HG03469 (cell line): ENCODE measurements at regions not wholly inside any gene's neighbourhood (a gene's known extent, or its start where the extent isn't known, plus 50 kb on each side); places are given as distances from the start of the nearest gene placed in this dataset.
"Not testable (repeated sequence)": the region's sequence is repeated elsewhere in the genome, so short reads cannot be mapped to it uniquely, and the experiment has no call there.

Experiments
- ATAC-seq: cut with Tn5 transposase; IDR thresholded peaks from one replicate; pipeline ENCODE4 v1.9.1; 2021; ENCODE audit warnings: mild to moderate bottlenecking, moderate library complexity, moderate number of reproducible peaks; ENCODE audit not compliant: unreplicated experiment

- ATAC-seq, result no peak
These were observed 193.3 kb upstream of the SSTR4 start for GRCh38 chr20:22841846-22842245.

- ATAC-seq, result no peak
These were observed 192.3 kb upstream of the SSTR4 start for GRCh38 chr20:22842793-22843192.

GRCh38 chr20:22844959-22845358 lies 190.2 kb upstream of the SSTR4 start:
- ATAC-seq, result no peak

GRCh38 chr20:22846863-22847262 lies 188.2 kb upstream of the SSTR4 start:
- ATAC-seq, result no peak

GRCh38 chr20:22848364-22848763 lies 186.7 kb upstream of the SSTR4 start:
- no peak for ATAC-seq

GRCh38 chr20:22851679-22852346 lies 183.3 kb upstream of the SSTR4 start:
- ATAC-seq, result not testable (repeated sequence)

GRCh38 chr20:22861231-22861980 lies 173.7 kb upstream of the SSTR4 start:
- ATAC-seq, result no peak

GRCh38 chr20:22861990-22862389 lies 173.1 kb upstream of the SSTR4 start:
- ATAC-seq, result no peak

GRCh38 chr20:22862671-22863230 lies 172.4 kb upstream of the SSTR4 start:
- ATAC-seq, result no peak

GRCh38 chr20:22863826-22864225 lies 171.3 kb upstream of the SSTR4 start:
- no peak for ATAC-seq

- ATAC-seq, result no peak
These were observed 168.2 kb upstream of the SSTR4 start for GRCh38 chr20:22866812-22867341.

GRCh38 chr20:22878166-22878565 lies 156.9 kb upstream of the SSTR4 start:
- no peak for ATAC-seq

- ATAC-seq, result no peak
These were observed 154.8 kb upstream of the SSTR4 start for GRCh38 chr20:22880277-22880676.

GRCh38 chr20:22887796-22888195 lies 147.3 kb upstream of the SSTR4 start:
- no peak for ATAC-seq

- ATAC-seq, result no peak
These were observed 144.4 kb upstream of the SSTR4 start for GRCh38 chr20:22890594-22891300.

- no peak for ATAC-seq
These were observed 133.9 kb upstream of the SSTR4 start for GRCh38 chr20:22901164-22901563.

GRCh38 chr20:22901921-22902320 lies 133.2 kb upstream of the SSTR4 start:
- ATAC-seq, result no peak

GRCh38 chr20:22904386-22904785 lies 130.7 kb upstream of the SSTR4 start:
- no peak for ATAC-seq

- ATAC-seq, result no peak
These were observed 130.2 kb upstream of the SSTR4 start for GRCh38 chr20:22904905-22905304.

GRCh38 chr20:22905658-22906057 lies 129.5 kb upstream of the SSTR4 start:
- peak; percentile 62 for ATAC-seq

- ATAC-seq, result no peak
These were observed 126.7 kb upstream of the SSTR4 start for GRCh38 chr20:22908437-22908836.
